Neural progenitor cell (in vitro differentiated cells): ENCODE measurements at regions not wholly inside any gene's neighbourhood (a gene's known extent, or its start where the extent isn't known, plus 50 kb on each side); places are given as distances from the start of the nearest gene placed in this dataset.

Experiments
- CTCF ChIP-seq: fragments of 200-600 bp; sonication (generic); IDR thresholded peaks from 2 replicates; pipeline ENCODE4 v1.5.1; 2017; ENCODE audit warnings: antibody characterized with exemption, mild to moderate bottlenecking
- EZH2 ChIP-seq: fragments of 200-600 bp; sonication (generic); IDR thresholded peaks from 2 replicates; pipeline ENCODE4 v1.6.1; 2017; ENCODE audit warnings: antibody characterized with exemption, mild to moderate bottlenecking, moderate library complexity
- EZH2phosphoT487 ChIP-seq: fragments of 200-600 bp; sonication (generic); IDR thresholded peaks from 2 replicates; pipeline ENCODE4 v1.6.1; 2017; ENCODE audit warnings: antibody characterized with exemption

- TF ChIP-seq CTCF (no peak), EZH2phosphoT487 (no peak), EZH2 (no peak)
Measured at GRCh38 chr2:192357217-192357616, 162.5 kb upstream of the TMEFF2 start.
